ENCODE measurements at regions not wholly inside any gene's neighbourhood (a gene's known extent, or its start where the extent isn't known, plus 50 kb on each side); places are given as distances from the start of the nearest gene placed in this dataset.

GRCh38 chr5:118762291-118762690 is 226.1 kb downstream of the DTWD2 start:
- no peaks in the 10 kb centered on the region for H3K4me1 Mint-ChIP-seq

More at GRCh38 chr5:118762291-118762690, 226.1 kb downstream of the DTWD2 start:
- no peaks in the 10 kb centered on the region for H3K27me3 ChIP-seq (ENCODE audit: insufficient read depth, low read length)
- H3K18ac ChIP-seq (ENCODE audit: insufficient read length, low read depth, low read length), result no peak overlapping the region
- H3K4me1 ChIP-seq (ENCODE audit: insufficient read depth, low read length), result no peaks in the 10 kb centered on the region
- H2BK15ac ChIP-seq (ENCODE audit: low read depth, low read length), result no peak overlapping the region
- Mint-ChIP-seq H3K9me3 (peaks cover 0 to 2% of the 10 kb centered on the region in 2 experiments; a peak in 2 of 5 replicates), H3K27me3 (ENCODE audit: low read depth) (no peaks in the 10 kb centered on the region), H3K27ac (no peak overlapping the region), H3K4me3 (no peak overlapping the region), H3K36me3 (ENCODE audit: insufficient read depth in 1 of 3, low read depth in 3 of 3) (no peaks in the 10 kb centered on the region)
- no peaks in the 10 kb centered on the region for H3K79me1 ChIP-seq (ENCODE audit: insufficient read depth, low read depth, low read length, poor library complexity, severe bottlenecking)
- no peak overlapping the region for H3K4me2 ChIP-seq (ENCODE audit: insufficient read depth, insufficient read length, low read length)
- H2AFZ ChIP-seq (ENCODE audit: low read length), result no peak overlapping the region
- H4K8ac ChIP-seq (replicated peaks; ENCODE audit: insufficient read length, low read depth, low read length), result no peak overlapping the region
- H3K23me2 ChIP-seq (ENCODE audit: insufficient read length, low read depth, low read length, poor library complexity, severe bottlenecking), result no peaks in the 10 kb centered on the region
- WGBS (ENCODE audit: extremely low coverage, insufficient read length, low lambda C conversion rate), result no CpG with 5 or more reads among the region's 4 CpGs
- H2BK120ac ChIP-seq (ENCODE audit: low read depth, low read length, poor library complexity, severe bottlenecking), result no peak overlapping the region
- H3K23ac ChIP-seq (ENCODE audit: insufficient read length, low read depth, low read length), result no peak overlapping the region
- H2BK5ac ChIP-seq (ENCODE audit: insufficient read length, low read length), result no peak overlapping the region
- H3K79me2 ChIP-seq (ENCODE audit: insufficient read depth, low read length), result no peaks in the 10 kb centered on the region
- H2BK12ac ChIP-seq (ENCODE audit: insufficient read length, low read depth, low read length), result no peak overlapping the region
- H3K27ac ChIP-seq (ENCODE audit: insufficient read length, low read depth, low read length), result no peak overlapping the region
- no peak overlapping the region for H3K14ac ChIP-seq (ENCODE audit: insufficient read depth, low read length)
- DNase-seq, result no peak
- no peak overlapping the region for H4K91ac ChIP-seq (ENCODE audit: insufficient read length, low read depth, low read length)
- no peak overlapping the region for H3K56ac ChIP-seq (ENCODE audit: insufficient read length, low read depth, low read length)
- H3K4ac ChIP-seq (ENCODE audit: low read depth, low read length), result no peak overlapping the region
- no peak overlapping the region for H2AK5ac ChIP-seq (ENCODE audit: insufficient read length, low read length)
- H4K20me1 ChIP-seq (ENCODE audit: control insufficient read depth, insufficient read depth, insufficient read length), result no peaks in the 10 kb centered on the region
- no peak overlapping the region for H2BK20ac ChIP-seq (ENCODE audit: low read depth, low read length, poor library complexity, severe bottlenecking)
- H4K5ac ChIP-seq (ENCODE audit: insufficient read length, low read depth, low read length), result no peak overlapping the region
- H3K9ac ChIP-seq (ENCODE audit: extremely low read depth, insufficient read length, low read length), result no peak overlapping the region
- TF ChIP-seq CTCF (conservative IDR thresholded peaks at IDR 0.05), result no peak
- no peaks in the 10 kb centered on the region for H3K9me3 ChIP-seq (ENCODE audit: control insufficient read depth, low read depth, low read length)
- H3T11ph ChIP-seq (ENCODE audit: low read length), result no peak overlapping the region
